Sigmoid colon (tissue), 4 donors: ENCODE measurements at regions not wholly inside any gene's neighbourhood (a gene's known extent, or its start where the extent isn't known, plus 50 kb on each side); places are given as distances from the start of the nearest gene placed in this dataset.

Source experiments
- EP300 ChIP-seq, 4 donors: sonication (generic); formaldehyde crosslinking; IDR thresholded peaks; one replicate each; pipeline ENCODE4 v1.6.1; 2017; ENCODE audit warnings: antibody characterized with exemption in 4 of 4
- POLR2A ChIP-seq, 2 donors: fragments of 450-650 bp; IDR thresholded peaks; one replicate each; pipeline ENCODE4 v1.6.1; 2016; ENCODE audit warnings: antibody characterized with exemption in 2 of 2, mild to moderate bottlenecking in 2 of 2, moderate library complexity in 2 of 2
- POLR2AphosphoS5 ChIP-seq, 4 donors: sonication (generic); formaldehyde crosslinking; IDR thresholded peaks; one replicate each; pipeline ENCODE4 v1.6.1; 2017; ENCODE audit warnings: antibody characterized with exemption in 4 of 4
- TF ChIP-seq, protein P1 (sequence below), 4 experiments: fragments of 450-650 bp in 3 of 4; fragments of 200-600 bp in 1 of 4; IDR thresholded peaks; one replicate each; pipeline ENCODE4 v1.5.1; 2016 to 2019; ENCODE audit warnings: antibody characterized with exemption in 4 of 4, mild to moderate bottlenecking in 3 of 4, moderate library complexity in 2 of 4

DNA sequence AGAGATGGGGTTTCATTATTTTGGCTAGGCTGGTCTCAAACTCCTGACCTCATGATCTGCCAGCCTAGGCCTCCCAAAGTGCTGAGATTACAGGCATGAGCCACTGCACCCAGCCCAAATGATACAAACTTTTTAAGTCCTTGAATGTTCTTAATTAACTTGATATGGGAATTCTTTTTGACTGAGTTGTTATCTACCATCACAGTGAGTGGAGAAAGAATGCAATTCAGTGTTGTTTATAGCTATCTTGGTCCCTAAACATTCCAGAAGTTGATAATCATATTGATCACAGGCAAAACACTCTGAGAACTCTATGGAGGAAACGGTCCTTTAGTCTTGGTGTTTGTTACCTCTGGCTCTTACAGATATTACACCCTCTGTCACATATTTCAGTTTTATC lies 1072.5 kb downstream of the SUCLG1 start:
- TF ChIP-seq POLR2AphosphoS5 (IDR thresholded peaks at IDR 0.05) (no peak), POLR2A (IDR thresholded peaks at IDR 0.05) (no peak), EP300 (IDR thresholded peaks at IDR 0.05) (no peak)
- TF ChIP-seq, protein P1, sequence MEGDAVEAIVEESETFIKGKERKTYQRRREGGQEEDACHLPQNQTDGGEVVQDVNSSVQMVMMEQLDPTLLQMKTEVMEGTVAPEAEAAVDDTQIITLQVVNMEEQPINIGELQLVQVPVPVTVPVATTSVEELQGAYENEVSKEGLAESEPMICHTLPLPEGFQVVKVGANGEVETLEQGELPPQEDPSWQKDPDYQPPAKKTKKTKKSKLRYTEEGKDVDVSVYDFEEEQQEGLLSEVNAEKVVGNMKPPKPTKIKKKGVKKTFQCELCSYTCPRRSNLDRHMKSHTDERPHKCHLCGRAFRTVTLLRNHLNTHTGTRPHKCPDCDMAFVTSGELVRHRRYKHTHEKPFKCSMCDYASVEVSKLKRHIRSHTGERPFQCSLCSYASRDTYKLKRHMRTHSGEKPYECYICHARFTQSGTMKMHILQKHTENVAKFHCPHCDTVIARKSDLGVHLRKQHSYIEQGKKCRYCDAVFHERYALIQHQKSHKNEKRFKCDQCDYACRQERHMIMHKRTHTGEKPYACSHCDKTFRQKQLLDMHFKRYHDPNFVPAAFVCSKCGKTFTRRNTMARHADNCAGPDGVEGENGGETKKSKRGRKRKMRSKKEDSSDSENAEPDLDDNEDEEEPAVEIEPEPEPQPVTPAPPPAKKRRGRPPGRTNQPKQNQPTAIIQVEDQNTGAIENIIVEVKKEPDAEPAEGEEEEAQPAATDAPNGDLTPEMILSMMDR (IDR thresholded peaks at IDR 0.05) = no peak
